Keratinocyte (primary cell): ENCODE measurements at regions not wholly inside any gene's neighbourhood (a gene's known extent, or its start where the extent isn't known, plus 50 kb on each side); places are given as distances from the start of the nearest gene placed in this dataset.

Experiments used
- DNase-seq: peaks from one replicate; pipeline ENCODE4 v3.0.0-alpha.2; 2011; ENCODE audit warnings: low read depth, missing footprints, low spot score
- FAIRE-seq: peaks from 2 replicates; lab custom pipeline; 2011; peaks lifted over from hg19 to GRCh38; lab: Jason Lieb, UNC
- H2AFZ ChIP-seq: 2 replicates; pipeline ENCODE4 v1.6.0; 2012; ENCODE audit warnings: low read length, control low read depth, inconsistent platforms; ENCODE audit not compliant: control insufficient read depth
- H3K27ac ChIP-seq: 2 replicates; pipeline ENCODE4 v1.5.1; 2011; ENCODE audit warnings: low read length; ENCODE audit not compliant: control insufficient read depth, insufficient read depth
- H3K27me3 ChIP-seq: 3 replicates; pipeline ENCODE4 v1.6.0; 2011; ENCODE audit warnings: low read length; ENCODE audit not compliant: control insufficient read depth, insufficient read depth; ENCODE audit errors: extremely low read depth
- H3K36me3 ChIP-seq, 2 experiments: 2 replicates in 1 of 2; 3 replicates in 1 of 2; pipeline ENCODE4 v1.5.1; 2011; ENCODE audit warnings: low read length in 2 of 2, mild to moderate bottlenecking in 1 of 2; ENCODE audit not compliant: control insufficient read depth in 2 of 2, insufficient read depth in 2 of 2; ENCODE audit errors: extremely low read depth in 1 of 2
- H3K4me1 ChIP-seq: 3 replicates; pipeline ENCODE4 v1.5.1; 2011; ENCODE audit warnings: low read length; ENCODE audit not compliant: control insufficient read depth, insufficient read depth; ENCODE audit errors: extremely low read depth
- H3K4me2 ChIP-seq: 3 replicates; pipeline ENCODE4 v1.6.0; 2011; ENCODE audit warnings: low read depth, low read length; ENCODE audit not compliant: control insufficient read depth, insufficient read depth; ENCODE audit errors: extremely low read depth
- H3K4me3 ChIP-seq, 3 experiments: fragments of 200-600 bp in 1 of 3; sonication (generic) in 1 of 3; 2 replicates in 2 of 3; 3 replicates in 1 of 3; pipeline ENCODE4 v1.5.1; 2011 to 2016; ENCODE audit warnings: low read length in 3 of 3, mild to moderate bottlenecking in 3 of 3, control low read depth in 2 of 3, inconsistent platforms in 1 of 3, low read depth in 1 of 3, mixed read lengths in 1 of 3, mixed run types in 1 of 3, moderate library complexity in 1 of 3; ENCODE audit not compliant: control insufficient read depth in 2 of 3, insufficient read depth in 2 of 3; ENCODE audit errors: extremely low read depth in 1 of 3
- H3K79me2 ChIP-seq: 2 replicates; pipeline ENCODE4 v1.6.0; 2012; ENCODE audit warnings: low read length; ENCODE audit not compliant: control insufficient read depth, insufficient read depth
- H3K9ac ChIP-seq: 3 replicates; pipeline ENCODE4 v1.6.0; 2011; ENCODE audit warnings: low read length; ENCODE audit not compliant: control insufficient read depth, insufficient read depth; ENCODE audit errors: extremely low read depth
- H3K9me1 ChIP-seq: 3 replicates; pipeline ENCODE4 v1.6.0; 2011; ENCODE audit warnings: low read length; ENCODE audit not compliant: control insufficient read depth, insufficient read depth; ENCODE audit errors: extremely low read depth
- H3K9me3 ChIP-seq: 2 replicates; pipeline ENCODE4 v1.5.1; 2012; ENCODE audit warnings: low read depth, low read length; ENCODE audit not compliant: control insufficient read depth
- H4K20me1 ChIP-seq: 3 replicates; pipeline ENCODE4 v1.6.0; 2011; ENCODE audit warnings: low read length; ENCODE audit not compliant: control insufficient read depth, insufficient read depth; ENCODE audit errors: extremely low read depth
- CTCF ChIP-seq, 3 experiments: IDR thresholded peaks in 1 of 3; conservative IDR thresholded peaks in 1 of 3; optimal IDR thresholded peaks in 1 of 3; 2 replicates in 2 of 3; 3 replicates in 1 of 3; pipeline versions ENCODE3 to v1.5.1; 2011; ENCODE audit warnings: low read length in 3 of 3, mild to moderate bottlenecking in 3 of 3, moderate library complexity in 2 of 3, control low read depth in 1 of 3, inconsistent platforms in 1 of 3; ENCODE audit not compliant: insufficient read depth in 2 of 3; ENCODE audit errors: extremely low read depth in 1 of 3
- EZH2 ChIP-seq: IDR thresholded peaks from one replicate; pipeline ENCODE4 v1.6.1; 2012; ENCODE audit warnings: inconsistent platforms, mild to moderate bottlenecking, low read length, moderate library complexity
- dilution Hi-C: fragments of 300-500 bp; cut with MboI; formaldehyde crosslinking; loops from one replicate; pipeline ENCODE4 v1.7.0; 2020; ENCODE audit warnings: low sequenced_read_pairs; ENCODE audit not compliant: extremely low pct_ligation_motif_present

DNA sequence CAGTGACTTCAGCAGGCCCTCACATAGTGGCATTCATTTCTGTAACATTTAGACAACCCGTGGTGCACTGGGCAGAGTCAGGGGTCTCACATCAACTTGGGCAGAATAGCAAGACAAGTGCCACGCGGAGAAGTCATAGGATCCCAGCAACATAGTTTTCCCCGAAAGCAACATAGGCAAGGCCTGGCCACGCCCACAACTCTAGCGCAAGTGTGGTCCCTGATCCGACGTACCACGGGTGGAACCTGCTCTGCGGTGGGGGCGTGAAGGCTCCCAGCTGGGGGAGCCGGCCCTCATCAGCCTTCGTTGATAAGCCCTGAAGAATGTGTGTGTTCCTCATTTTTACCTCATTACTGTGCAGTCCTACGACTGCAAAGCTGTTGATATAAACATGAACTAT, 261.2 kb downstream of the EIPR1 start:
- dilution Hi-C loops: no loop called here
- Histone ChIP-seq H3K9me3 (no peaks in the 10 kb centered on the region), H3K4me2 (no peak overlapping the region), H3K4me3 (no peak overlapping the region), H3K9ac (no peak overlapping the region), H3K27ac (no peak overlapping the region), H3K36me3 (no peaks in the 10 kb centered on the region), H3K79me2 (no peaks in the 10 kb centered on the region), H3K4me1 (no peaks in the 10 kb centered on the region), H2AFZ (no peak overlapping the region), H3K9me1 (no peaks in the 10 kb centered on the region), H3K27me3 (no peaks in the 10 kb centered on the region), H4K20me1 (no peaks in the 10 kb centered on the region)
- no peak for FAIRE-seq
- TF ChIP-seq CTCF (optimal IDR thresholded peaks at IDR 0.05 in 1 of 3, IDR thresholded peaks at IDR 0.05 in 1 of 3, conservative IDR thresholded peaks at IDR 0.05 in 1 of 3; ENCODE audit: extremely low read depth in 1 of 3, insufficient read depth in 2 of 3, low read length in 3 of 3): no peak
- no peak for TF ChIP-seq EZH2
- no peak for DNase-seq

- no peak for TF ChIP-seq EZH2
- no peak overlapping the region for H2AFZ ChIP-seq
- H3K4me3 ChIP-seq: no peak overlapping the region
- FAIRE-seq (no peak), DNase-seq (no peak)
- peaks cover 3% of the 10 kb centered on the region for H3K9me3 ChIP-seq
- no peak overlapping the region for H3K27ac ChIP-seq
- no peaks in the 10 kb centered on the region for H3K79me2 ChIP-seq
- no peaks in the 10 kb centered on the region for H4K20me1 ChIP-seq
- H3K9ac ChIP-seq: no peak overlapping the region
- H3K9me1 ChIP-seq: no peaks in the 10 kb centered on the region
- dilution Hi-C loops: no loop called here
- H3K4me1 ChIP-seq: no peaks in the 10 kb centered on the region
- H3K4me2 ChIP-seq: no peak overlapping the region
- no peaks in the 10 kb centered on the region for H3K27me3 ChIP-seq
- H3K36me3 ChIP-seq: no peaks in the 10 kb centered on the region
Measured at GRCh38 chr2:3115301-3116042, 262.1 kb downstream of the EIPR1 start.
